Psoas muscle (tissue), 7 donors: ENCODE measurements at regions not wholly inside any gene's neighbourhood (a gene's known extent, or its start where the extent isn't known, plus 50 kb on each side); places are given as distances from the start of the nearest gene placed in this dataset.

ENCODE experiments used
- ATAC-seq, 4 donors: fragments of 200-7000 bp; cut with Tn5 transposase; one replicate each; pipeline ENCODE4 v1.9.1; 2020; ENCODE audit warnings: moderate library complexity in 3 of 4, mild to moderate bottlenecking in 2 of 4
- DNase-seq, 2 donors: peaks; one replicate each; pipeline ENCODE4 v3.0.0-alpha.2; 2020
- H3K27ac ChIP-seq: fragments of 200-600 bp; one replicate; pipeline ENCODE4 v1.8.0; 2022
- H3K27me3 ChIP-seq, 3 donors: fragments of 200-600 bp in 1 of 3; one replicate each; pipeline versions ENCODE4 v1.6.1 to v1.8.0; 2013 to 2022; ENCODE audit warnings: low read length in 2 of 3, mild to moderate bottlenecking in 2 of 3, moderate library complexity in 1 of 3; ENCODE audit not compliant: insufficient read depth in 3 of 3
- H3K36me3 ChIP-seq, 2 donors: fragments of 200-600 bp in 1 of 2; one replicate each; pipeline versions ENCODE4 v1.6.1 to v1.8.0; 2013 to 2022; ENCODE audit warnings: low read depth in 1 of 2, mild to moderate bottlenecking in 1 of 2, moderate library complexity in 1 of 2; ENCODE audit not compliant: insufficient read depth in 1 of 2
- H3K4me1 ChIP-seq: fragments of 200-600 bp; one replicate; pipeline ENCODE4 v1.8.0; 2022
- H3K4me3 ChIP-seq: fragments of 200-600 bp; one replicate; pipeline ENCODE4 v1.8.0; 2022; ENCODE audit warnings: mild to moderate bottlenecking
- H3K9me3 ChIP-seq: fragments of 200-600 bp; one replicate; pipeline ENCODE4 v1.8.0; 2022
- WGBS, 3 donors: extraction: QIAGEN DNeasy Blood & Tissue Kit; methylation state at CpG; one replicate each; pipeline versions ENCODE4 v1.1.6 to v1.1.7; 2013; 5-methylcytosine and 5-hydroxymethylcytosine counted together
- intact Hi-C, 2 donors: fragments of 100-400 bp; cut with DNase I; formaldehyde crosslinking; loops; one replicate each; pipeline versions ENCODE4 v1.11.0 to v1.14.2; 2022
- TF ChIP-seq, protein P1 (sequence below): fragments of 200-600 bp; IDR thresholded peaks from one replicate; pipeline ENCODE4 v1.8.0; 2022; ENCODE audit warnings: antibody characterized with exemption
- donor health status: healthy with polysubstance abuse.
- donor health status: DM: no; HTN: no; CAD: no; lungs with moderate emphysema.
- donor health status: Bipolar disorder and iron deficiency.
- donor health status: healthy.
- donor health status: DM: yes; HTN: yes; CAD: no.
- donor health status: DM: no; HTN: no; CAD: no.
- donor health status: DM: yes; HTN: yes; CAD: no.

DNA sequence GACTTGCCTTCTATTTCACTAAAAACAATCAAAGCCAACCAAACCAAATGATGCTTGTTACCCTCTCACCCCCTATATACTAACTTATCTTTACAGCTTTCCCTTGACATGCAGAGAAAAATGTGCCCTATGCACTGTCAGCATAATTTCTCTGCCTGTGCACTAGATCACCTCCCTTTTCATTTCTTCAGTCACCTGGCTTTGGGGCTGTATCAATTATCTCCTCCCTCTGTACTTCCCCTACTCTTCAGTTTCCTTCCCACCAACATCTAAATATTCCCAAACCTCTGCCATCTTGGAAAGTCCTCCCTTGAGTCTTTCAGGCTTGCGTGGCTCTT, 103.5 kb upstream of the TAPT1 start:
- Histone ChIP-seq H3K9me3 (no peaks in the 10 kb centered on the region), H3K36me3 (no peaks in the 10 kb centered on the region), H3K4me3 (no peak overlapping the region), H3K4me1 (no peaks in the 10 kb centered on the region), H3K27me3 (no peaks in the 10 kb centered on the region), H3K27ac (no peak overlapping the region)
- intact Hi-C loops, result no loop called here
- WGBS, 3 donors, result 81 to 88% (median 83%) methylated on average over 1 of the region's 1 CpG
- no peak for ATAC-seq
- TF ChIP-seq, protein P1, sequence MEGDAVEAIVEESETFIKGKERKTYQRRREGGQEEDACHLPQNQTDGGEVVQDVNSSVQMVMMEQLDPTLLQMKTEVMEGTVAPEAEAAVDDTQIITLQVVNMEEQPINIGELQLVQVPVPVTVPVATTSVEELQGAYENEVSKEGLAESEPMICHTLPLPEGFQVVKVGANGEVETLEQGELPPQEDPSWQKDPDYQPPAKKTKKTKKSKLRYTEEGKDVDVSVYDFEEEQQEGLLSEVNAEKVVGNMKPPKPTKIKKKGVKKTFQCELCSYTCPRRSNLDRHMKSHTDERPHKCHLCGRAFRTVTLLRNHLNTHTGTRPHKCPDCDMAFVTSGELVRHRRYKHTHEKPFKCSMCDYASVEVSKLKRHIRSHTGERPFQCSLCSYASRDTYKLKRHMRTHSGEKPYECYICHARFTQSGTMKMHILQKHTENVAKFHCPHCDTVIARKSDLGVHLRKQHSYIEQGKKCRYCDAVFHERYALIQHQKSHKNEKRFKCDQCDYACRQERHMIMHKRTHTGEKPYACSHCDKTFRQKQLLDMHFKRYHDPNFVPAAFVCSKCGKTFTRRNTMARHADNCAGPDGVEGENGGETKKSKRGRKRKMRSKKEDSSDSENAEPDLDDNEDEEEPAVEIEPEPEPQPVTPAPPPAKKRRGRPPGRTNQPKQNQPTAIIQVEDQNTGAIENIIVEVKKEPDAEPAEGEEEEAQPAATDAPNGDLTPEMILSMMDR, result no peak
- DNase-seq, result no peak

DNA sequence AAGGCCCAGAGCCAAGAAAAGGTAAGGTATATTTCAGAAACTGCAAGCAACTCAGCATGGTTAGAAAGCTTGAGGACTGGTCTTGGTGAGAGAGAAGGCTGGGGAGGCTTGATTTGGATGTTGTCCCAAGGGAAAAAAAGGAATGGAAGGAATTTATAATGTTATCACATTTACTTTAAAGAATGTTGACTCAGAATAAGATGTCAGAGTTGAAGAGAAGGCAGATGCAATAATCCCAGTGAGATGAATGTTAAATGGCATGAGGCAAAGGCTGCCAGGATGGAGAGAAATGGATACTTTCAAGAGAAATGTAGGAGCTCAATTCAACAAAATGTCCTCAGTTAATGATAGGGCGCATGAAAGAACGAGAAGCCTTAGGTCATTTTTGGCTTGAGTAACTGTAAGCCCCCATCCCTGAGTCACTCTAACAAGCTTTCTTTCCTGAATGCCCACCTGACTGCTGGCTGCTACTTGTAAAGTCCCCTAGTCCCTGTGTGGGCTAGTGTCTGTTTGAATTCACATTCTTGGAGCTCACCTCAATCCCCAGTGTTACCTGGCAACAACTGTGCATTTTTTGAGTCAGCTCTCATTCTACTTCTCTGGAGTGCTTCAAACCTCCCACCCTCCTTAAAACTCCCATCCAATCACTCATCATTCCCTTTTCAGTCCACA, 103.0 kb upstream of the TAPT1 start:
- Histone ChIP-seq H3K27ac (no peak overlapping the region), H3K9me3 (no peaks in the 10 kb centered on the region), H3K4me3 (no peak overlapping the region), H3K4me1 (no peaks in the 10 kb centered on the region), H3K27me3 (no peaks in the 10 kb centered on the region), H3K36me3 (no peaks in the 10 kb centered on the region)
- DNase-seq, result no peak
- intact Hi-C loops, result no loop called here
- no peak for ATAC-seq
- 23 to 49% (median 35%) methylated on average over 2 of the region's 2 CpGs for WGBS, 3 donors
- TF ChIP-seq, protein P1, result no peak

DNA sequence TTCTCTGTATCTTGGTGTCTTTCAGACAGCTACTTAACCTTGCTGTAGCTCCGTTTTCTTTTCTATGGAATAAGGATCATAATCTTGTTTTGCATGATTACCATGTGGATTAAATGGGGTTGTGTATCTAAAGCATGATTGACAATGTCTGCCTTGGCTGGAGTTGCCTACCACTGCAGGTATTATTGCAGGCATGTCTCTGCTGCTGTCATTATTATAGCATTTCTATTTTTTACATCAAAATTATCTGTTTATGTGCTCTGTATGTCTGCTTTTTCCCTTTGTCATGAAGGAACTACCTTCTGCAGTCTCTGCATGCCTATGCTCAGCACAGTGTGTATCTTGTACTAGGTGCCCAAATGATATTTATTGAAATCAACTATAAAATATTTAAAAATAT, 95.9 kb upstream of the TAPT1 start:
- DNase-seq, result no peak
- Histone ChIP-seq H3K36me3 (no peaks in the 10 kb centered on the region), H3K27me3 (no peaks in the 10 kb centered on the region), H3K27ac (no peak overlapping the region), H3K4me1 (no peaks in the 10 kb centered on the region), H3K9me3 (no peaks in the 10 kb centered on the region), H3K4me3 (no peak overlapping the region)
- intact Hi-C loops, result no loop called here
- ATAC-seq, result no peak
- TF ChIP-seq, protein P1, result no peak
- whole genome bisulfite sequencing, 3 donors, result 40 to 76% (median 75%) methylated on average over 1 of the region's 1 CpG

DNA sequence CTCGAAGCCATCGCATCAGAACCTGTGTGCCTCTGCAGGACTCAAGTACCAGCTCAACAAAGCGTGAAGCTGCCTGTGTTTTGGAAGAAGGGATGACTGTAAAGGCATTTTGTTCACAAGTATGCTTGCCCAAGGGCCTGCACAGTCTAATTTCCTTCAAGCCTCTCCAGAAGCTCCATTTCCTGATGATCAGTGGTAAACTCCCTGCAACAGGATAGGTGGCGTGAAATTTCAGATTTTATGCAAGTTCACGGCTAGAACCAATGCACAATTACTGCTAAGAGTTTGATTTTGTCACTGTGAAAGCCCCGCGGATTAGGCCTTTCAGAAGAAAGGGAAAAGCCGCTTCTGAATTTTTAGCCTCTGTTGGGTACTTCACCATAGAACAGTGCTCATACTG, 89.2 kb upstream of the TAPT1 start:
- H3K9me3 ChIP-seq, result no peaks in the 10 kb centered on the region

More for the DNA sequence above, 89.2 kb upstream of the TAPT1 start:
- intact Hi-C loops, result no loop called here
- H3K27me3 ChIP-seq, result no peaks in the 10 kb centered on the region
- no peak overlapping the region for H3K4me3 ChIP-seq
- TF ChIP-seq, protein P1, result no peak
- ATAC-seq (no peak), DNase-seq (no peak)
- no peaks in the 10 kb centered on the region for H3K36me3 ChIP-seq
- H3K27ac ChIP-seq, result no peak overlapping the region
- WGBS, 3 donors, result 32 to 57% (median 43%) methylated on average over 8 of the region's 8 CpGs
- H3K4me1 ChIP-seq, result no peaks in the 10 kb centered on the region
